ENCODE measurements at regions not wholly inside any gene's neighbourhood (a gene's known extent, or its start where the extent isn't known, plus 50 kb on each side); places are given as distances from the start of the nearest gene placed in this dataset.

DNA sequence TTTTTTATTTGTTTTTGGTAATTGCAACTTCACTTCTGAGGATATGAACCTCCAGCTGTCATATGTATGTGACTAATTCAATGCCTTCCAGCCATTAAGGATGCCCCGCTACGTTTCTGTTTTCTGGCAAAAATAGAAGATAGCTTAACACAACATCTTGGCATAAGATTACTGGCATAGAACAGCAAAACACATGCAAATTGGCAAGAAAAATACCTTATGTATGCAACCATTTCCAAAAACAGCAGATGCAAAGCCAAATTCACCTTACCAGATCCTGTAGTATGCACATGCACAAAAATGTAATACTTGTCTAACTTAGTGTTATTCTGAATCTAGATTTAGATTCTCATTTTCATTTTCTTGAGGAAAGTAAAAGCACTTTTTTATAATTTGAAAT, 461.1 kb upstream of the CYLC2 start:
- TF ChIP-seq, protein P1, sequence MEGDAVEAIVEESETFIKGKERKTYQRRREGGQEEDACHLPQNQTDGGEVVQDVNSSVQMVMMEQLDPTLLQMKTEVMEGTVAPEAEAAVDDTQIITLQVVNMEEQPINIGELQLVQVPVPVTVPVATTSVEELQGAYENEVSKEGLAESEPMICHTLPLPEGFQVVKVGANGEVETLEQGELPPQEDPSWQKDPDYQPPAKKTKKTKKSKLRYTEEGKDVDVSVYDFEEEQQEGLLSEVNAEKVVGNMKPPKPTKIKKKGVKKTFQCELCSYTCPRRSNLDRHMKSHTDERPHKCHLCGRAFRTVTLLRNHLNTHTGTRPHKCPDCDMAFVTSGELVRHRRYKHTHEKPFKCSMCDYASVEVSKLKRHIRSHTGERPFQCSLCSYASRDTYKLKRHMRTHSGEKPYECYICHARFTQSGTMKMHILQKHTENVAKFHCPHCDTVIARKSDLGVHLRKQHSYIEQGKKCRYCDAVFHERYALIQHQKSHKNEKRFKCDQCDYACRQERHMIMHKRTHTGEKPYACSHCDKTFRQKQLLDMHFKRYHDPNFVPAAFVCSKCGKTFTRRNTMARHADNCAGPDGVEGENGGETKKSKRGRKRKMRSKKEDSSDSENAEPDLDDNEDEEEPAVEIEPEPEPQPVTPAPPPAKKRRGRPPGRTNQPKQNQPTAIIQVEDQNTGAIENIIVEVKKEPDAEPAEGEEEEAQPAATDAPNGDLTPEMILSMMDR (IDR thresholded peaks at IDR 0.05; ENCODE audit: insufficient read depth, low read length) = no peak
- TF ChIP-seq SPI1 (IDR thresholded peaks at IDR 0.05; ENCODE audit: borderline replicate concordance, low read depth) (no peak), POLR2AphosphoS5 (IDR thresholded peaks at IDR 0.05; ENCODE audit: low read depth) (no peak)
- TF ChIP-seq, protein P2, sequence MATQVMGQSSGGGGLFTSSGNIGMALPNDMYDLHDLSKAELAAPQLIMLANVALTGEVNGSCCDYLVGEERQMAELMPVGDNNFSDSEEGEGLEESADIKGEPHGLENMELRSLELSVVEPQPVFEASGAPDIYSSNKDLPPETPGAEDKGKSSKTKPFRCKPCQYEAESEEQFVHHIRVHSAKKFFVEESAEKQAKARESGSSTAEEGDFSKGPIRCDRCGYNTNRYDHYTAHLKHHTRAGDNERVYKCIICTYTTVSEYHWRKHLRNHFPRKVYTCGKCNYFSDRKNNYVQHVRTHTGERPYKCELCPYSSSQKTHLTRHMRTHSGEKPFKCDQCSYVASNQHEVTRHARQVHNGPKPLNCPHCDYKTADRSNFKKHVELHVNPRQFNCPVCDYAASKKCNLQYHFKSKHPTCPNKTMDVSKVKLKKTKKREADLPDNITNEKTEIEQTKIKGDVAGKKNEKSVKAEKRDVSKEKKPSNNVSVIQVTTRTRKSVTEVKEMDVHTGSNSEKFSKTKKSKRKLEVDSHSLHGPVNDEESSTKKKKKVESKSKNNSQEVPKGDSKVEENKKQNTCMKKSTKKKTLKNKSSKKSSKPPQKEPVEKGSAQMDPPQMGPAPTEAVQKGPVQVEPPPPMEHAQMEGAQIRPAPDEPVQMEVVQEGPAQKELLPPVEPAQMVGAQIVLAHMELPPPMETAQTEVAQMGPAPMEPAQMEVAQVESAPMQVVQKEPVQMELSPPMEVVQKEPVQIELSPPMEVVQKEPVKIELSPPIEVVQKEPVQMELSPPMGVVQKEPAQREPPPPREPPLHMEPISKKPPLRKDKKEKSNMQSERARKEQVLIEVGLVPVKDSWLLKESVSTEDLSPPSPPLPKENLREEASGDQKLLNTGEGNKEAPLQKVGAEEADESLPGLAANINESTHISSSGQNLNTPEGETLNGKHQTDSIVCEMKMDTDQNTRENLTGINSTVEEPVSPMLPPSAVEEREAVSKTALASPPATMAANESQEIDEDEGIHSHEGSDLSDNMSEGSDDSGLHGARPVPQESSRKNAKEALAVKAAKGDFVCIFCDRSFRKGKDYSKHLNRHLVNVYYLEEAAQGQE (IDR thresholded peaks at IDR 0.05; ENCODE audit: insufficient replicate concordance, low read depth) = no peak
